H4 (cell line): ENCODE measurements at regions not wholly inside any gene's neighbourhood (a gene's known extent, or its start where the extent isn't known, plus 50 kb on each side); places are given as distances from the start of the nearest gene placed in this dataset.

Experiments used
- DNase-seq: peaks from one replicate; pipeline ENCODE4 v3.0.0-alpha.2; 2015; ENCODE audit warnings: low spot score

DNA sequence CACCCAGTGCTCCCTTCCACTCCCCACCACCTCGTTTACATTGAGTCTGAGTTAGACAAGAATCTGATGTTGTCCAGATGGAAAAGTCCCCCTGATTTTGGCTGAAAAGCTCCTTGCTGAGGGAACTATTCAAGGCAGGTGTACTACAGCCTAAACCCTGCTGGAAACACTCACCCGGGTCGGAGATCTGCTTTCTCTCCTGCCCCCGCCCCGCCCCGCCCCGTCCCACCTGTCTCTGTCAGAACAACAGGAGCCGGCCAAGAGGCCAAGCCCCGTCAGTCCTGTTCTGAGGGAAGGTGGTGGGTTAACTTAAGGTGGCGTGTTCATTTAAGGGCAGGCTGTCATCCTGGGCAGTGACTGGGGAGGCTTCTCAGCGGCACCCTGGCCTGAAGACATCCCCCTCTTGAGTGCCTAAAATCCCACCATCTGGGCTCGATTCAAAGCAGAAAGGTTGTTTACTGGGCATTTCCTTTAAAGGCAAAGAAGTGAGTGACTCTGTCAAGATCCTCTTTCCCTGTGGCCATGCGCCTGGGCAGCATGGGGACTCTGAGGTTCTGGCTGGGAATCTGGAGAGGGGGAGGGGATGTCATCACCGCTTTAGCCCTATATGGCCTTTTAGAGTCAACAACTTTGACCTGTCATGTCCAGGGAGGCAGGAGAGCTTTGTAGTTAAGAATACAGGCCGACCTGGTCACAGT, 71.1 kb upstream of the NEURL1B start:
- no peak for DNase-seq

DNA sequence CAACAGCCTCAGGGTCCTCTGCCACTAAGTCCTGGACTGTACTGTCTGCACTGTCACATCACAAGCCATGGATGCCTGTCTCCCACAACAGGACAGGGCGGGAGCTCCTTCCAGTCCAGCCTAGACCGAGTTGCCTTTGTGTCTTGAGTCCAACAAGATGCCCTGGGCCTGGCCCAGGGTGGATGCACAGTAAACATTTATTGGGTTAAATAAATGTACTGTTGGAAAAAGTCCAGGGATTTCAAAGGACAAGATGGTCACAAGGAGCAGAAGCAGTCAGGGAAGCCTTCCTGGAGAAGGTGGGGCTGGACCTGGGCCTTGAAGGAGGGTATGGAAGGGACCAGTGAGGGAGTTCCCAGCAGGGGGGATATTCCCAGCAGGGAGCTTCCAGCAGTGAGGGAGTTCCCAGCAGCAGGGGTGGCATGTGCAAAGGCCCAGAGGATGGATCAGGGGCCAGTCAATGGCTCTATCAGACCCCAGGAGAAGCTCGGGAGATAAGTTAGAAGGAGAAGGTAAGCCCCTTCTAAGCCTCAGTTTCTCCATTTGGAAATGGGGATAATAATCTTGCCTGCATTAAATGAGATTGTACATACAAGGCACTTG, 72.7 kb upstream of the NEURL1B start:
- DNase-seq: no peak

DNA sequence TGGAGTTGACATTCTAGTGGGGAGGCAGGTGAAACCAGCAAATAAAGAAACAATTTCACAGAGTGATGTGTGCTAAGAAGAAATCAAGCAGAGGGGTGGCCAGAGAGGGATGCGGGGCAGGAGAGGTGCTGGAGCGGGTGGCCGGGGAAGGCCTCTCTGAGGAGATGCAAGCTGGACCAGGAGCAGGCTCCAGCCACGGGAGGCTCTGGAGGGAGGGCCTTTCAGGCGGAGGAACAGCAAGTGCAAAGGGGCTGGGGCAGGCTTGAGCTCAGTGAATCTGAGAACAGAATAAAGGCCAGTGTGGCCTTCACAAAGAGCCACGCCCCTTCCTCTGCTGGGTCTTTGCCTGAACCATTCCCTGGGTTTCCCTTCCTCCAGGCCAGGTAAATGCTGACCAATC, 73.2 kb upstream of the NEURL1B start:
- no peak for DNase-seq

DNA sequence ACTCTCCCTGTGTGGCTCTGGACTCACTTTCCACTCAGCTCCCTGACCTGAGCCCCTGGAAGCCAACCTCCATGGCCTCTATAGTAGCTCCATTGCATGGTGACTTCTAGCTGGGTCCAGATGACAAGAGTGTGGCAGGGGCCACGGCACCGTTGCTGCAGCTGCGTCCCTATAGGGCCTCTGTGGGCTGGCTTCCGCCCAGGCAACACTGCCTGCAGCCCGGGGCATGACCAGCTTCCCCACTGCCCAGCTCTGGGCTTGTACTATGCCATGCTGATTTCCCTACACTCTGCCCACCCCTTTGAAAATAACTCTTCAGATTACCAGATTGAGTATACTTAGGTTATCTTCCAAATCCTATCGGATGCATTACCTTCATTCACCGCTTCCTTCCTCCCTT, 73.8 kb upstream of the NEURL1B start:
- no peak for DNase-seq

DNA sequence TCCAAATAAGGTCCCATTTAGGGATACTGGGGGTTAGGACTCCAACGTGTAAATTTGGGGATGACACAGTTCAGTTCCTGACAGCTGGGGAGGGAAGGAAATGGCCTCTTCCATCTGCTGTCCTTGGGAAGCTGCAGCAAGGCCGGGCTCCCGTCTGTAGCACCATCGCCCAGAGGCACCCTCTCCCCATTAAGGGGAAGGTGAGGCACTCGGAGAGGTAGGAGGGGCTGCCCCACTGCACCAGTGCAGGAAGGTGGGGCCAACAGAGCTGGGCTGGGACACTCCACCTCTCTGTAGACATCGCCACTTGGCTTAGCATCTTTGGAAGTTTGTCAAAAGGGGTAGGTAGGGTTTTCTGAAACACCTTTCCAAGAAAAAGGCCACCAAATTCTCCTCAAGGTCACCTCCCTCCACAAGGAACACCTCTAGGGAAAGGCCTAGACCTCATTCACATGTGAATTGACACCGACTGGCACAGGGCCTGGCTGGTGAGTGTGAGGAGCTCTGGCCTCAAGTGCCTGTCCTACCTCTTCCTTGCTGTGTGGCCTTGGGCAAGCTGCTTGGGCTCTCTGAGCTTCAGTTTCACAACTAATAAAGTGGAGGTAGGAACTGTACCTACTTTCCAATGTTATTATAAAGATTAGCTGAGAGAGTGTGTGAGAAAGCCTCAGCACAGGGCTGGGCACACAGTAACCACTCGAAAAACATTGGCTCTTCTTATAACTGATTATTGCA, 75.0 kb upstream of the NEURL1B start:
- no peak for DNase-seq

DNA sequence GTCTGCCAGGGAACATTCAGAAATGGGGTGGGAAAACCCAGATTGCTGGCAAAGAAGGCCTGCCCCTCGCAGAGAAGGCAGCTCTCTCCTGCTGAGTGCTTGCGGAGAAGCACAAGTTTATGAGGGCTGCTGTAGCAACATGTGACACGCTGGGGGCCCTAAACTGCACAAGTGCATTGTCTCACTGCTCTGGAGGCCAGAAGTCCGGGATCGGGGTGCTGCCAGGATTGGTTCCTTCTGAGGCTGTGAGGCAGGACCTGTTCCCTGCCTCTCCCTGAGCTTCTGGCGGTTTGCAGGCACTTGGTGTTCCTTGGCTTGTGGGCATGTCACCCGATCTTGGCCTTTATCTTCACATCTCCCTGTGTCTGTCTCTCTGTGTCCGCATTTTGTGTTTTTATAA, 75.6 kb upstream of the NEURL1B start:
- DNase-seq: no peak

DNA sequence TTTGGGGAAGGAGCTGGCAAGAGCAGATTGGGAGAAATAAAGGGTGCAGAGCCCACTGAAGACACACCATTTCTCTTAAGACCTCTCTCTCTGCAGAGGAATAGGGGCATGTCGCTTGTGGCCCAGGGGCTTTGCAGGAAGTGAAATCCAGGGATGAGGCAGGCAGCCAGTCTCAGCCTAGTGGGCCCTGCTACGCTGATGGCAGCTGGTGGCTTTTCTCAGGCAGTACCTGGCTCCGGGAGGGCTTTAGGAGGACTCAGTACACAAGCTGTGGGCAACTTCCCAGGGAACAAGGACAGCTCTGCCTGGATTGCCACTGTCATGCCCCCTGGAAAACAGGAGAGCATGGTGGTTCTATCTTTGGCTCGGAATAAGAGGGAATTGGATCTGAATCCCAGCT, 76.2 kb upstream of the NEURL1B start:
- DNase-seq: no peak

DNA sequence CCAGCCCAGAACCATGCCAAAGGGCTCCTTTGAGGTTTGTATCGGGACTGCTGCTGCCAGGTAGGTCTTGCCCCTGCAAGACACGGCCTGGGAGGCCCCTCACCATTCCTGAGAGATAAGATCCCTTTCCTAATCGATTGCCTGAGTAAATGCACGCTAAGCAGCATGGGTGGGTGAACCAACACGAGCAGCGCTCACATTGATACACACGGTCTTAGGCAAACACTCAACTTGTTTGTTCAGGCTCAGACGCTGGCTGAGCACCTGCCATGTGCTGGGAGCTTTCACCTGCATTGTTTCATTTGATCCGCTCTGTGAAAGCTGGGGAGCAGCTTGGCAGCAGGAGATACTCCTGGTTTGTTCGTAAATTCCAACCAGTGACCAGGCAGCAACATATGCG, 76.9 kb upstream of the NEURL1B start:
- DNase-seq: no peak

DNA sequence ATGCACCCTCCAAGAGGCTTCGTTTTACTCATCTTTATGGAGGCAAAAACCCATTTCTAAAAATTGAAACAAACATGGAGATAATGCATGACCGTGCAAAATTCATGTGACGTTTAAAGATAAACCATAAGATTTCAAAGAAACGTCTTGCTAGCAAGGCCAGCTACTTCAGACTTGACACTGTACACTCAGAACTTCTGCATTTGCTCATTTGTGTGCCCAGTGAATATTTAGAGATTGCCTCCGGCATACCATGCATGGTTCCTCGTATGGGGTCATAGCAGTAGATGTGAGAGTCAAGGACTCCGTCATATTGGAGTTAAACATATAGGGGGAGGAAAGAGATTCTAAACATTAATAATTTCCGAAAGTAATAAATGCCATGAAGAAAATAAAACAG, 78.6 kb upstream of the NEURL1B start:
- DNase-seq: no peak

DNA sequence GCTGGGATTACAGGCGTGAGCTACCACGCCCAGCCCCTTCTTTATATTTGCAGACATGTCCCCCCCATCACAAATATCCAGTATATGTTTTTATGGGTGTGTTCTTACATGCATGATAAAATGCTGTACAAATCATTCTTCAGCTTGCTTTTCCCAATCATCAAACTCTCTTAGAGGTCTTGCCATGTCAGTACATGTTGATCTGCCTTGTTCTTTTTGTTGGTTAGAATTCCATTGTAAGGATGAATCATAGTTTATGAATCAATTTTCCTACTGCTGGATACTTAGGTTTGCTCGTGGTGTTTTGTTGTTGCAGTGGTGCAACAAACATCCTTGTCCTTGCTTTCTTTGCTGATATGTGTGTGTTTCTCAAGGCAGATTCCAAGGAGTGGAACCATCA, 79.9 kb upstream of the NEURL1B start:
- no peak for DNase-seq

DNA sequence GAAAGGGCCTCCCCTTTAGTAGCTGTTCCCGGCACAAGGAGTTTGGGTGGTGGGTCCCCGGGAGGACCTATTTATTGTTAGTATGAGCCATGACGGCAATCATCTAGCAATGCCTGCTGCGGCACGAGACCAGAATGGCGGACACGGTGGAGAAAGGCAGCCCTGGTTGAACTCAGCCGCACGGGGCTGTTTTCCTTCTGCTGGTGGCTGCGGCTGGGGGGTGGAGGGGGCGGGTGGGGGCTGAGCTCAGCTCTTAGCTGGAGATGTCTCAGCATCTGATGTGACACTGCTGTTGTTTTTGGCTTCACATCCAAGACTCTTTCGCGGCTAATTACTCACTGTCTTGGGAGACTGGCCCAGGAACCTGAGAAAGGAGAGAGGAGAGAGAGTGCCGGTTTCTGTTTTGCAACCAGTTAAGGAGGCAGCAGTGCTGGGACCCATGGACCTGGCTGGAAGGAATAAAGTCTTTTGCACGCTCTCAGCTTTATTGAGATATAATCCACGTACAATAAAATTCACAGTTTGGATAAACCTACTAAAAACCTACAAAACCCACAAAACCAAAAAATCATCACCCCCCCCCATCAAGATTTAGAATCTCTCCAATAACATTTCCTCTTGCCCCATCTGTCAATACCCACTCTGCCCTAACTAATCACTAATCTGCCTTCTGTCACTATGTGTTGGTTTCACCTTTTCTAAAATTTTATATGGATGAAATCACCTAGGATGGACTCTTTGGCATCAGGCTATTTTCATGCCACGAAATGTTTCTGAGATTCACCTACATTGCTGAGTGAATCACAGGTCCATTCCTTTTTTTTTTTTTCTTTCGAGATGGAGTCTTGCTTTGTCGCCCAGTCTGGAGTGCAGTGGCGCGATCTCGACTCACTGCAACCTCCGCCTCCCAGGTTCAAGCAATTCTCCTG, 81.8 kb upstream of the NEURL1B start:
- DNase-seq: peak; percentile 66

DNA sequence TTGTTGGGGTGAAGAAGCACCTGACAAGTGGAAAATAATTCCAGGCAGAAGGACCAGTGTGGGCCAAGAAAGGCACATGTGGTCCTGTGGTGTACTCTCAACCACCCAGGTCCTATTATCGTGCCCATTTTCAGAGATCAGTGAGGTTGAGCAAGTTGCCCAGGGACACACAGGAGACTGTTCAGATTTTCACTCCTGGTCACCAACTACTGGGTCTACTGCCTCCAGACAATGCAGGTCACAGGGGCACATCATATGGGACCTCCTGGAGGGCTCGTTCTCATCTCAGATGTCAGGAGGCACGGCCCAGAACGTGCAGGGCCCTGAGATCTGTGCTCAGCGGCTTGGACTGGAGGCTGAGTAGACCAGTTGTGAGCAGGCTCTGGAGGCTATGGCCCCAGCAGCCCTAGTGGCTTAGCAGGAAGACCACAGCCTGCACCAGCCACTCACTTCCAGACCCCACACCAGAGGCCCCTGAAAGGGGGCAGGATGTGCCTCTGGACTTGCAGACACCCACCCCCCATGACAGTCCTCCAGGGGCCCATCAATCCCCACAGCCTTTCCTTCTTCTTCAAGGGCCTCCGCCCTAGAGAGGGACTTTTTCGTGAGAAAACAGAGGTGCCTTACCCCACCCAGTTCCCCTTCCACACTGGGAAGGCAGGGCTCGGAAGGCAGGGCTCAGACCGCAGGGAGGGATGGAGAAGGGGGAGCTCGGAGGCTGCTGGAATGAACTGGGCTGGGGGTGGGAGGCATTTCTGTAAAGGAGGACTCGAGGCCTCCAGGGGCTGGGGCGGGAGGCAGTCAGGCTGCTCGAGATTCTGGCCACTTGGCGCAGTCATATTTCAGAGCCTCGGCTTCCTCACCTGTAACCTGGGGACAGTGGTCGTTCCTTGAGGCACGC, 82.7 kb upstream of the NEURL1B start:
- no peak for DNase-seq

DNA sequence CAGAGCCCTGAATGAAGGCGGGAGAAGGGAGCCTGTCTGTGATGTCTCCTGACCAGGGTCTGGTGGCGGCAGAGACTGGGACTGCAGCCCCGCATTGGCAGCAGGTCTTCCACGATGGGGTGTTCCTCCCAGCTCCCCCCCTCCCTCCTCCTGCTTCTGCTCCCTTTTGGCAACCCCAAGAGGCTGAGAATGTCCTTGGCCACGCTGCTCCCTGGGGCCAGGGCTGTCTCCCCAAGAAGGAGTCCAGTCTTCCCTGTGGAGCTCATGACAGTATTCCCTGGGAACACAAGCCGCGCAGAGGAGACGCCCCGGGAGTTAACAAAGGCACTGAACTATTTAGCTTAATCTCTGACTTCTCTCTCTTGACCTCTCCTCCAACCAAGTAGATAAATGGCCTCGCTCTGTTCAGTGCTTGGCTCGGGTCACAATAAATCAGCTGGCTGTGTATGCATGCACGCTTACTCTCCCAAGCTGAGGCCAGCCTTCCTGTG, 84.0 kb upstream of the NEURL1B start:
- no peak for DNase-seq

DNA sequence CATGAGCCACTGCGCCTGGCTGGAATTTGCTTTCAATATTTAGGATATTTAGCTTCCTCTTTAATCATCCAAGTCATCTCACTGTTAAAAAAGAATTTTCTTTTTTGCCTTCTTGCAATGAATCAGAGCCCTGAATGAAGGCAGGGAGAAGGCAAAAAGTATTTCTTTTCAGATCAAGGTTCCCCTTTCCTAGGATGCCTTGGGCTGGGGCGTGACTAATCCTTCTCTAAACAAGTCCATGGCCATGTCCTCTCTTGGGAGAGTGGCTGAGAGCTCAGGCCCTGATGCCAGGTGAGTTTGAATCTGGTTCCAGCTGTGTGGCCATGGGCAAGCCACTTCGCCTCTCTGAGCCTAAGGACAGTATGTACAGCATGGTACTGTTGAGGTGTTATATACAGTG, 84.8 kb upstream of the NEURL1B start:
- peak; percentile 21 for DNase-seq

DNA sequence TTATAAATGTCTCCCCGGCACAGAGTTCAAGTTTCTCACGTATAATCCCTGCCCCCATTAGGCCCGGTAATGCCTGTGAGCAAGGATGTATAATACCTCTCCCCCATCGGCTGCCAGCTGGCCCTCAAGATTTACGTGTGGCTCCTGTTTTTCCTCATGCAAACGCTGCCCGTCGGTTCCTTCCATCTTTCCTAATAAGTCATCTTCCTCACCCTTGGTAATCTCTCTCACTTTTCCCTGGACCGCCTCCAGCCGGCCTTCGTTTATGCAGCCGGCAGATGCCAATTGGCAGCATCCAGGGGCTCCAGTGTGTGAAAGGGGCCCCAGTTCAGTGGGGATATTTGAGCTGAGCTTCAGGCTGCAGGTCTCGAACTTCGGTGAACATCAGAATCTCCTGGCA, 86.5 kb upstream of the NEURL1B start:
- no peak for DNase-seq

DNA sequence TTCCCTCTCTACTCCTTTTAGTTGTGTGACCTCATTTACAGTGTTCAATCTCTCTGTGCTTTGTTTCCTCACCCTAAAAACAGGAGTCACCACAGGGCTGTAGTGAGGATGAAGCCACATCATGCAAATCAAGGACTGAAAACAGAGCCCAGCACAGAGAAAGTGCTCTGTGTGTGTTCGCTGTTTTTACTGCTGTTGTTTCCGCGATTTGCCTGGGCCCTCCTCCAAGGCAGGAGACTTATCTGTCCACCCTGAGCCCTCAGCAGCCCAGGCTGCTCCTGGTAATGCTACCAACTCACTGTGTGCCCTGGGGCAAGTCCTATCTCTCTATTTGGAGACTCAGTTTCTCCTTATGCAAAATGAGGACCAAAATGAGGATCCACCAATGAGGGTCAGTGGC, 87.2 kb upstream of the NEURL1B start:
- no peak for DNase-seq

DNA sequence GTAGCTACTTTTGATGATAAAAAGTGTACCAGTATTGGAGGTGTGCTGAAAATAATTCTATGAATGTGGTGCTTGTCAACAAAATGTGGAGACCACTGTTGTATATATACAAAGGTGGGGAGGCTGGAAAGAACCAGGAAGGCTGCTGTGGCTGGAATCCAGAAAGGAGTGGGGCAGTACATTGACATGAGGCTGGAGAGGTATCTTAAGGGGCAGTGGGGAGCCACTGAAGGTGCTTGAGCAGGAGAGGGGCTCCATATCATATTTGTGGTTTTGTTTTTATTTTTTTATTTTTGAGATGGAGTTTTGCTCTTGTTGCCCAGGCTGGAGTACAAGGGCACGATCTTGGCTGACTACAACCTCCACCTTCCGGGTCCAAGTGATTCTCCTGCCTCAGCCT, 87.9 kb upstream of the NEURL1B start:
- no peak for DNase-seq

DNA sequence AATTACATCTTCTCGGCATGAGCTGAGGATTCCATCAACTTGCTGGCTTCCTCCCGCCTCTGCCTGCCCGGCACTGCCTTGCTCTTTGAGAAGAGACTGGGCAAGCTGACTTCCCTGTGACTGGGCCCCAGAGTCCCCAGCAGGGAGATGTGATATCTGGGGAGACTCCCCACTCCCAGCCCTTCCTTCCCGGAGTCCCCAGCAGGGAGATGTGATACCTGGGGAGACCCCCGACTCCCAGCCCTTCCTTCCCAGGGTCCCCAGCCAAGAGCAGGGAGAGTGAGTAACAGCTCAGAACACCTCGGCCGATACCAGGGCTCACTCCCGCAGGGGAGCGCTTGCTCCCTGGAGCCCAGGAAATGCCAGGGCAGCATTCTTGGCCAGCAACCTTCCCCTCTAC, 90.1 kb upstream of the NEURL1B start:
- no peak for DNase-seq

DNA sequence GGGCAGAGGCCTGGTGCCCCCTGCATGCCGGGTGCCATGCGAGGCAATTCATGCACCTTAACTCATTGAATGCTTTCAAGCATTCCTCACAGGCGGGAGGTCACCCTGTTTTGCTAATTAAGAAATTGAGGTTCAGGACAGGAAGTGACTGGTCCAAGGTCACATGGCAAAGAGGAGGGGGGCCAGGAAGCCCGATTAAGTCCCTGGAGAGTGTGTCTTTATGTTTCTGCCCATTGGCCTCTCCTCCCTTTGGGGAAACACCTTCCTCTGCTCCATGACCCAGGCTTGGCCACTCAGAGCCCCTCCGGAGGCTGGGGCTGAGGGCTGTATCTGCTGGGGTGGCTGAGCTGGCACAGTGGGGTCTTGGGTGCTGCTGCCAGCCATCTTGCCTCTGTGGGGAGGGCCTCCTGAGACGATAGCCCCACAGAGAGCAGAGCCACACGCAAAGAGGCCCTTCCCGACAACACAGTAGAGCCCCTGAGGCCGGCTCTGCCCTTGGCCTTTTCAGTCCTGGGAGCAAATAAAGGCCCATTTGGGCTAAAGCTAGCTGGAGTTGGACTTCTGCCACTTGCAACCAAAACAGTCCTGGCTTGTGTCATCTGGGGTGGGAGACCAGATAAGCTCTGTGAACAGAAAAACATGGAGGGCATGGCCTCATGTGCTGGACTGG, 90.8 kb upstream of the NEURL1B start:
- DNase-seq: no peak

DNA sequence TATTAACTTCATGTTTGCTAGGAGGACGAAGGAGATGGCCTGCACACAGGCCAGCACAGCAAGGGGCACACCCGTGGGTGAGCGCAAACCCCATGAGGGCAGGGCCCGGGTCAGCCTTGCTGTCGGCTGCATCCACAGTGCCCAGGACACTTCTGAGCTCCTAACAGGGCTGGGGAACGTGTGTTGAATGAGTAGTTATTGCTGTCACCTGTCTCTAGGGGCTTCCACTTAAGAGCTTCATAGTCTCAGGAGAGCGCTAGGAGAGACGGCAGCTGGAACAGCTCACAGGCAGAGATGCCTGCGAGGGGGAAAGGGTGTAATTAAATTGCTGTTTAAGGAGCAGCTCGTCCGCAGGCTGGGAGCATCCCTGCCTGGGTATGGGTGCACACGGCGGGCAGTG, 91.4 kb upstream of the NEURL1B start:
- no peak for DNase-seq
